ENCODE measurements at regions not wholly inside any gene's neighbourhood (a gene's known extent, or its start where the extent isn't known, plus 50 kb on each side); places are given as distances from the start of the nearest gene placed in this dataset.

GRCh38 chr10:78301891-78302738 is 268.5 kb downstream of the RPS24 start:
- DNase-seq, result no peak

GRCh38 chr10:78302739-78302988 is 269.0 kb downstream of the RPS24 start:
- no peak for DNase-seq

DNA sequence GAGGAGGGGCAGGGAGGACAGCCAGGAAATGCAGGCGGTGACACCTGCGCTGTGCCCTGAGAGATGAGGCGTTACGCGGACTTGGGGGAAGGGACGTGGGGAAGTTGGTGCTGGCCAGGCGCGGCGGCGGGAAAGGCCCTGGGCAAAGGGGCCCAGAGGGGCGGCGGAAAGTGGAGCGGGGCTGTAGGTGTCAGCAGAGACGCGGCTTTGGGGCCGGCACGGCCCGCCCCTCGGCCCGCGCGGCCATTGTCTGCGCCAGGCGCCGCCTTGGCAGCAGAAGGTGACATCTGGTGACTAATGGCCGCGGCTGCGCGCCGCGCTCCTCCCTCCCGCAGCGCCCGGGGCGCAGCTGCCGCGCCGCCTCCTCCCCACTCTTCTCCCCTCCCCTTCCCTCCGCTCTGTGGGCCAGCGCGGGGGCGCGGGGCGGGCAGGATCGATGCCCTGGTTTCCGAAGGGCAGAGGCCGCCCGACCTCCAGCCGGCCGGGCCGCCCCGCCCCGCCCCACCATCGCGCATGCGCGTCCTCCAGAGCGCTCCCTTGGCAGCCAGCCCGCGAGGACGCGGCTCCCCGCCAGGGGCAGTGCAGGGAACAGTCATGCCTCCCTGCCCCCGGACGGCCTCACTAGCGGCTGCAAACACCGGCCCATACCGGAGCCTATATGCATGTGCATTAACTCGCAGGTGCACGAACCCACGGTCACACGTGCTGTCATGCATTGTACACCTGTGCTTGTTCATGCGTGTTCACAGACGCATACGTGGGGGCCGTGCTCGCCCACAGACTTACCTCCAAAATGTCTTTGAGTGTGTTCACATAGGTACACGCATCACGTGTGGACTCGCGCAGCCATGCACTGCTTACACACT is 269.6 kb downstream of the RPS24 start:
- DNase-seq, result peak; percentile 80

DNA sequence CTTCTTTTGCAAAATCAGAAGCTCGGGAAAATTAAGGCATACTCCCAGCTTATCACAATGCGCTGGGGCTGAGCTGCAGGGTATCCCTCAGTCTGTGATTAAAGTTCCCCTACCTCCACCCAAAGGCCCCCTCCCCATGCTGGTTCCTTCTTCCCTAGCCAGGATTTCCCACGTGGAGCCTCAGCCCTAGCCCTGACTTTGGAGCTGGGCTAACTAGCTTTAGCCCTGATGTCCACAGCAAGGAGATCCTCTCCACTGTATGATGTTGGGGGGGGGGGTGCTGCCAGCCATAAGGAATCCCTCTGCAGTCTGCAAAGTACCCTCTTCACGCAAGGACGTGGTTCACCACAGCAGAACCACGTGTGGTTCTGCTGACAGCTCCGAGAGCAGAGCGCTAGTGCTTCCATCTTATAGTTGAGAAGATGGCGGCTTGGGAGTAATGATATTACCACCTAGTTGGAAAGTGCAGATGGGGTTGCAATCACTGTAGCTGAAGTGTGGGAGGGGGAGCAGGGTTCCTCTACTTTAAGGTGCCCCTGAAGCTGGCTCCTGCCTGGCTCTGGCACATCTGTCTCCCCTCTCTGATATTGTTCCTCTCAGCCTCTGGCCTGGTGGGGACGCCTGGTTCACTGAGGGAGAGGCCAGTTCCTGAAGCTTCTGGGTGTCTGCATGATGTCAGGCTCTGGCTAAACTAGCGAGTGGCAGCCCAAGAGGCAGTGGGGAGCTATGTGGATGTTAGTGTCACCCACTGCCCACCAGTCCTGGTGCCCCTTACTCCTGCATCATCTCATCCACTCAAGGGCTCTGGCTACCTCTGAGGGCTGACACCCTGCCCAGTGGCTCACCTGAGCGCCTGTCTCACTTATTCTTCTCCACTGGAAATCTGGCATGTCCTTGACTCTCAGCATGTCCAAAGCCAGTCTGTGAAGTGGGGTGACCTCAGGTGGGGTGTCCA is 270.7 kb downstream of the RPS24 start:
- DNase-seq, result no peak

- DNase-seq, result no peak
Observed at GRCh38 chr10:78305311-78305710, 271.6 kb downstream of the RPS24 start.

- DNase-seq, result no peak
Observed at GRCh38 chr10:78306358-78306757, 272.7 kb downstream of the RPS24 start.

- no peak for DNase-seq
Observed at GRCh38 chr10:78307576-78307975, 273.9 kb downstream of the RPS24 start.

DNA sequence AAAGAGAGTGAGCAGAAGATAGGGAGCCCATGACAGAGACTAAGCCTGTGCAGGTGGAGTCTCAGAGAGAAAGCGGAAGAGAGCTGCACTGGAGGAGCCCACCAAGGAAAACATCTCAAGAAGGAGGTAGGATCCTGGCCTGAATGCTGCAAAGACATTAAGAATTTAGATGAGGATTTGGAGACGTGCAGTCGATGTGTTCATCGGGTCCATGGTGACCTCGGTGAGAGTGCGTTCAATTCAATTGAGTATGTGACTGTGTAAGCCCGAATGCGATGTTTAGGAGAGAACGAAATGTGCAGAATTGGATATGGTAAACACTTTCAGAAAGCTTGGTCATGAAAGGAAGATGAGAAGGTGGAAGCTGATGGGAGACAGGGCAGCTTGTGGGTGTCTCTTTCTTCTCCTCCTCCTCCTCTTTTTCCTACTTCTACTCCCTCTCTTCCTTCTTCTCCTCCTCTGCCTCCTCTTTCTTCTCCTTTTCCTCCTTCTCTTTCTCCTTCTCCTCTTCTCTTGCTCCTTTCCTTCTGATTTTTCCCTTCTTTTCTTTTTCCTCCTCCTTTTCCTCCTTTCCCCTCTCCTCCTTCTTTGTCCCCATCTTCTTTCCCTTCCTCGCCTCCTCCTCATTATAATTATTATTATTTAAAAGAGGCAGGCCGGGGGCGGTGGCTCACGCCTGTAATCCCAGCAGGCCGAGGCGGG is 276.0 kb downstream of the RPS24 start:
- no peak for DNase-seq

DNA sequence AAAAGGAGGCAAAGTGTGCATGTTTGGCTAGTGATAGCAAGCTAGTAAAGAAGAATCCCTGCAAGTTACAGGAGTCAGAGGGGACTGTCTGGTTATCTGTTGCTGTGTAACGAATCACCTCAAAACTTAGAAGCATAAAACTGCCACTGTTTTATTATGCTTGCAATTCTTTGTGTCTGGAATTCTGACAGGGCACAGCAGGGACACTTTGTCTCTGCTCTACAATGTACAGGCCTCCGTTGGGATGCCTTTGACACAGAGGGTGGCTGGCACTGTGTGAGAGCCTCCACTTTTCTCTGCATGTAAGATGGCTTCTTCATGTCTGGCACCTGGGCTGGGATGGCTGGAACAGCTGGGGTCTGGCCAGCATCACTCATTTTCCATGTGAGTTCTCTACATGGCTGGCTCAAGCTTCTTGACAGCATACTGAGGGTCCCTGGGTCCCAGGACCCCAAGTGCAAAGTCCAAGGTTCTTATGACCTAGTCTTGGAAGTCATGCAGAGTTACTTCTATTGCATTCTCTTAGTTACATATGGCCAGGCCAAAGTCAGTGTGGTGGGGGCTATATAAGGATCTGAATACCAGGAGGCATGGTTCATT is 276.9 kb downstream of the RPS24 start:
- DNase-seq, result no peak

- DNase-seq, result no peak
Observed at GRCh38 chr10:78312197-78313047, 278.8 kb downstream of the RPS24 start.

- DNase-seq, result no peak
Observed at GRCh38 chr10:78313048-78313381, 279.4 kb downstream of the RPS24 start.

DNA sequence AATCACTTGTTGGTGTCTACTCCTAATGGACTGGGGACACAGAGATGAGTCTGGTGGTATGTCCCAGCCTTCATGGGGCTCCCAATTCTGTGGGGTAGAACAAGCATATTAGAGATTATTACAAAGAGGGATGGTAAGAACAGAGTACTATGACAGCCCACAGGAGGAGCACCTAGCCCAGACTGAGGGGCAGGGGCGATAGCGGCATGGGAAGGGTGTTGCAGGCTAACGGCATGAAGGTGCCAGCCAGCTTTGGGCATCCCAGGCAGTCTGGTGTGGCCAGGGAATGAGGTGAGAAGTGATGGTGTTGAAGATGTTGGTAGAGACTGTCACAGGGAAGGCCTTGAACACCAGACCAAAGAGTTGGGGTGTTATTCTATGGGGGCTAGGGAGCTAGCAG is 280.0 kb downstream of the RPS24 start:
- no peak for DNase-seq

DNA sequence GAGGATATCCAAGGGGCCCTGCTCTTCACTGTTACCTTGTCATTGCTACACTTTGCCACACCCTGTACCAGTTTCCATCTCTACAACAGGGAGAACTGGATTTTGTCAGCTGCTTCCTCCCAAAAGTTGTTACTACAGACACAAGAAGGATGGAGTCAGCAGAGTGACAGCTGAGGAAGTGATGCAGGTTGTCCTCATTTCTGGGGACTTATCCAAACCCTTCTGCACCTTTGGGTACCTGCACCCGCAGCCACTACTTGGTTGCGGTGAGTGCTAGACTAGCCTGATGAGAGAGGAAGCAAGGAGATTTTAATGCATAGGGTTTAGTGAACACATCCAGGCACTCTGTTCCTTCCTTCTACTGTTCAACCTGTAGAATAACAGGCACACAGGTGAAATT is 281.0 kb downstream of the RPS24 start:
- no peak for DNase-seq

- no peak for DNase-seq
Observed at GRCh38 chr10:78316451-78316931, 282.8 kb downstream of the RPS24 start.

GRCh38 chr10:78318305-78318704 is 284.6 kb downstream of the RPS24 start:
- no peak for DNase-seq

GRCh38 chr10:78319371-78319770 is 285.7 kb downstream of the RPS24 start:
- no peak for DNase-seq

DNA sequence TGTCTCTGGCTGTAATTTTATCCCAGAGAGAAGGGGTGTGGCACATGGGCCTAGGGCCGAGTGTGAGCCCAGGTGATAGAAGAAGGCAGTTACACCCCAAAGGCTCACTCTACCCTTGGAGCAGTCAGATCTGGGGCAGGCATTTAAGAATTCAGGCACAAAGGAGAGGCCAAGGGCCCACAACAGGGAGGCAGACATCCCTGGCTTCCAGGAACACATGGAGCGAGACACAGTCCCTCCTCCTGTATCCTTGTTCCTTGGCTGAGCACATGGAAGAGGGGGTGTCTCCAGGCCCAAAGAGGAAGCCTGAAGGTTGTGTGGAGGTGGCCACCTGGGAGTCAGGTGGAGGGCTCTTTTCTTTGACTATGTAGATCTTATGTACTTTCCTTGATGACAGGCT is 286.2 kb downstream of the RPS24 start:
- no peak for DNase-seq

GRCh38 chr10:78320506-78320905 is 286.8 kb downstream of the RPS24 start:
- no peak for DNase-seq

DNA sequence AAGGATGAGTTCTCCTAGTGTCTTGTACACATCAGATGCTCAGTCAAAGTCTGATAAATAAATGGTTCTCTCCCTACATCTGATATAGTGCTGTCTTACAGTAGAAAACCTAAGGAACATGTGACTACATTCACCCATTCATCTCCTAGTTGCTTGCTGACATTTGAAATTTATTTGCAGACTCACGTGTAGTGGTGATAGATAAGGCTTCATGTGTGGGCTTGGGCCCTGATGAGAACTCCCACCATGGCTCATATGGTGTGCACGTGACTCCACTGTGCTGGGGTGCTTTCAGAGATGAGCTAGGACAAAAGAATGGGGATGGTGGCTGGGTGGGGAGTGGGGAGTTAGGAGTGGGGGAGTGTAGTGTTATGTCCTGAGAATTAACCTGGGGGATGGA is 287.3 kb downstream of the RPS24 start:
- DNase-seq, result no peak

- DNase-seq, result no peak
Observed at GRCh38 chr10:78321500-78321899, 287.8 kb downstream of the RPS24 start.

- no peak for DNase-seq
Observed at GRCh38 chr10:78326372-78326771, 292.7 kb downstream of the RPS24 start.
